ENCODE measurements at regions not wholly inside any gene's neighbourhood (a gene's known extent, or its start where the extent isn't known, plus 50 kb on each side); places are given as distances from the start of the nearest gene placed in this dataset.

- Mint-ChIP-seq H3K36me3 (ENCODE audit: low read depth) (no peaks in the 10 kb centered on the region), H3K27me3 (ENCODE audit: low read depth) (no peaks in the 10 kb centered on the region), H3K4me1 (ENCODE audit: low read depth) (no peaks in the 10 kb centered on the region), H3K4me3 (no peak overlapping the region), H3K9me3 (ENCODE audit: insufficient read depth) (no peaks in the 10 kb centered on the region), H3K27ac (no peak overlapping the region)
- DNase-seq (no peak), ATAC-seq (no peak)
- ChIA-PET CTCF (no interaction called here), POLR2A (no interaction called here)
Observed at GRCh38 chr12:20967756-20968155, 157.3 kb downstream of the SLCO1B3 start.

DNA sequence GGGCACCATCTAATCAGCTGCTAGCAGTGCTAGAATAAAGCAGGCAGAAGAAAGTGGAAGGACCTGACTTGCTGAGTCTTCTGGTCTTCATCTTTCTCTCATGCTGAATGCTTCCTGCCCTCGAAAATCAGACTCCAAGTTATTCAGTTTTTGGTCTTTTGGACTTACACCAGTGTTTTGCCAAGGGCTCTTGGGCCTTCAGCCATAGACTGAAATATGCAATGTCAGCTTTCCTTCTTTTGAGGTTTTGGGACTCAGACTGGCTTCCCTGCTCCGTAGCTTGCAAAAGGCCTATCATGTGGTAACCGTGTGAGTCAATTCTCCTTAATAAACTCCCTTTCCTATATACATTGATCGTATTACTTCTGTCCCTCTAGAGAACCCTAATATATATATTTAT, 159.3 kb downstream of the SLCO1B3 start:
- H3K4me1 Mint-ChIP-seq (ENCODE audit: low read depth) = no peaks in the 10 kb centered on the region
- no peak overlapping the region for H3K27ac Mint-ChIP-seq
- ATAC-seq (no peak), DNase-seq (no peak)
- POLR2A ChIA-PET = no interaction called here
- no peaks in the 10 kb centered on the region for H3K36me3 Mint-ChIP-seq (ENCODE audit: low read depth)
- no peak overlapping the region for H3K4me3 Mint-ChIP-seq
- H3K9me3 Mint-ChIP-seq (ENCODE audit: insufficient read depth) = no peaks in the 10 kb centered on the region
- H3K27me3 Mint-ChIP-seq (ENCODE audit: low read depth) = no peaks in the 10 kb centered on the region
- CTCF ChIA-PET = interaction anchor here (1.1 kb wide), 1 partner anchor 19 kb away, joined by 3 read pairs; no protein-coding TSS in a partner anchor

DNA sequence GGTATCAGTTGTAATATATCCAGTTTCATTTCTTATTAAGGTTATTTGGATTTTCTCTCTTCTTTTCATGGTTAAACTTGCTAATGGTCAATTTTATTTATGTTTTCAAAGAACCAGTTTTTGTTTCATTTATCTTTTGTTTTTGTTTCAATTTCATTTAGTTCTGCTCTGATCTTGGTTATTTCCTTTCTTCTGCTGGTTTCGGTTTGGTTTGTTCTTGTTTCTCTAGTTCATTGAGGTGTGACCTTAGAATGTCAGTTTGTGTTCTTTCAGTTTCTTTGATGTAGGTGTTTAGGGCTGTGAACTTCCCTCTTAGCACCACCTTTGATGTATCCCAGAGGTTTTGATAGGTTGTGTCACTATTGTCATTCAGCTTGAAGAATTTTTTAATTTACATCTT, 145.6 kb upstream of the SLCO1B1 start:
- Mint-ChIP-seq H3K27ac (no peak overlapping the region), H3K27me3 (ENCODE audit: low read depth) (no peaks in the 10 kb centered on the region), H3K36me3 (ENCODE audit: low read depth) (no peaks in the 10 kb centered on the region), H3K4me3 (no peak overlapping the region), H3K4me1 (ENCODE audit: low read depth) (peaks cover 9% of the 10 kb centered on the region), H3K9me3 (ENCODE audit: insufficient read depth) (peaks cover 18% of the 10 kb centered on the region)
- POLR2A ChIA-PET = no interaction called here
- ATAC-seq (no peak), DNase-seq (no peak)
- CTCF ChIA-PET = no interaction called here

DNA sequence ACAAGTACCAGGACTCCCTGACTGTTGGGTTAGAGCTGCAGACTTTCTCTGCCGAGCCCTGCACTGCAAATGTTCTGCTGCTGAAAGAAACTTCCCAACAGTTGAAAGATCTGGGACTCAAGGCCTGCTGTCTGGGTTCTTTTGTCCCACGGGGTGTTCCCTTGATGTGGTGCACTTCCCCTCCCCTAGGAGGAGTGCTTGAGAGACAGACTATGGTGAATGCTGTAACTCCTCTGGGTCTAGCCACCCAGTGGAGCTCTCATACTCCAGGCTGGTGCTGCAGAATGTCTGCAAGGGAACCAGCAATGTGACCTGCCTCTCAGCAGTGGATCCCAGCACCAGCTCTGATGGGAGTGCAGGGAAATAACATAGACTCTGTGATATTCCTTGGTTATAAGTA, 129.2 kb upstream of the SLCO1B1 start:
- ATAC-seq = no peak

GRCh38 chr12:21025656-21026055, 105.3 kb upstream of the SLCO1B1 start:
- no peak for DNase-seq
- H3K4me1 Mint-ChIP-seq (ENCODE audit: low read depth) = no peaks in the 10 kb centered on the region
- H3K36me3 Mint-ChIP-seq (ENCODE audit: low read depth) = no peaks in the 10 kb centered on the region
- H3K9me3 Mint-ChIP-seq (ENCODE audit: insufficient read depth) = no peaks in the 10 kb centered on the region
- ChIA-PET POLR2A (no interaction called here), CTCF (no interaction called here)
- no peak overlapping the region for H3K4me3 Mint-ChIP-seq
- H3K27me3 Mint-ChIP-seq (ENCODE audit: low read depth) = no peaks in the 10 kb centered on the region
- H3K27ac Mint-ChIP-seq = no peak overlapping the region
- no peak for ATAC-seq

More for the DNA sequence above, 129.2 kb upstream of the SLCO1B1 start:
- Mint-ChIP-seq H3K27me3 (ENCODE audit: low read depth) (no peaks in the 10 kb centered on the region), H3K27ac (no peak overlapping the region), H3K4me3 (no peak overlapping the region), H3K9me3 (ENCODE audit: insufficient read depth) (peaks cover 20% of the 10 kb centered on the region), H3K36me3 (ENCODE audit: low read depth) (no peaks in the 10 kb centered on the region), H3K4me1 (ENCODE audit: low read depth) (no peaks in the 10 kb centered on the region)
- ChIA-PET CTCF (no interaction called here), POLR2A (no interaction called here)
- no peak for DNase-seq

DNA sequence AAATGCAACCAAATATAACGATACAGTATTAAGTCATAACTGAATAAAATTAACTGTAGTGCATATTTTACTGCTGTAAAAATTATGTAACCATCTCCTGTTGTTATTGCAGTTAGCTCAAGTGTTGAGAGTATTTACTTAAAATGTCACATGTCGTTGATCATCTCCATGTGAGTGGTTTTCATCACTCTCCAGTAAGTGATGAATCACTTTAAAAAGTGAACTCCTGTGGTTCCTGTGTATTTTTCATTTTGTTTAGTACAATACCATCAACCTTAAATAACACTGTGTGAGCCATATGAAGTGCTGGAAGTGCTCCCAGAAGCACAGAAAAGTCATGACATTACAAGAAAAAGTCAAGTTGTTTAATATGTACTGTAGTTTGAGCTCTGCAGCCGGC, 104.7 kb upstream of the SLCO1B1 start:
- Mint-ChIP-seq H3K4me1 (ENCODE audit: low read depth) (no peaks in the 10 kb centered on the region), H3K4me3 (no peak overlapping the region), H3K36me3 (ENCODE audit: low read depth) (no peaks in the 10 kb centered on the region), H3K27me3 (ENCODE audit: low read depth) (no peaks in the 10 kb centered on the region), H3K9me3 (ENCODE audit: insufficient read depth) (no peaks in the 10 kb centered on the region), H3K27ac (no peak overlapping the region)
- ChIA-PET POLR2A (no interaction called here), CTCF (no interaction called here)
- ATAC-seq (no peak), DNase-seq (no peak)

DNA sequence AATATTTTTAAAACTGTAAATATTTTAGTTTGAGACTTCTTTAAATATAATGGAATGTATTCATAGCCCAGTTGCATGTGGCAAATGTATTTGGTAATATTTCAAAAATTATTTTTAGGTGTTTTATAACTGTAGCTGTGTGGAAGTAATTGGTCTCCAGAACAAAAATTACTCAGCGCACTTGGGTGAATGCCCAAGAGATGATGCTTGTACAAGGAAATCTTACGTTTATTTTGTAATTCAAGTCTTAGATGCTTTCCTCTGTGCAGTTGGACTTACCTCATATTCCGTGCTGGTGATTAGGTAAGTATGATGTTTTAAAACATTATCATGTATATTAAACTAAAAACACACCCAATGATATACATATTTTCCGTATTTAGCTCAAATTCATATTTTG, 76.7 kb upstream of the SLCO1B1 start:
- H3K27me3 Mint-ChIP-seq (ENCODE audit: low read depth) = no peaks in the 10 kb centered on the region
- H3K27ac Mint-ChIP-seq = no peak overlapping the region
- ChIA-PET CTCF (no interaction called here), POLR2A (no interaction called here)
- H3K4me1 Mint-ChIP-seq (ENCODE audit: low read depth) = no peaks in the 10 kb centered on the region
- DNase-seq (no peak), ATAC-seq (no peak)
- no peak overlapping the region for H3K4me3 Mint-ChIP-seq
- H3K9me3 Mint-ChIP-seq (ENCODE audit: insufficient read depth) = peaks cover 9% of the 10 kb centered on the region
- no peaks in the 10 kb centered on the region for H3K36me3 Mint-ChIP-seq (ENCODE audit: low read depth)

DNA sequence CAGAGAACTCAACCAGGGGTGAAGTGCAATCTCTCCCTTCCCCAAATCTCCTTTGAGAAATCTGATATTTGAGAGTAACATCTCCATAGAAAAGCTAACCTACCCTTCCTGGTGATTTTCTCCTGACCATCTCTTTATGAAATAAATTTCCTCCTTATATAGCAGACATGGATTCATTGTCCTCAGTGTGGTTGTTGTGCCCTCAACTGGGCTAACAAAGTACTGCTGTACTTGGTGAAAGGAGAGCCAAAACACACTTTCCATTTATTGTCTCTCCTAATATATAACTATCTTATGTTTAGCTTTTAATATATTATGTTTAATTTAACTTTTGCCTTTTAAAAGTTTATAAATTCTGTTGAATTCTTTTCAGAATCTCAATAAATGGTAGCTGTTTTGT, 65.1 kb upstream of the SLCO1B1 start:
- DNase-seq (no peak), ATAC-seq (no peak)
- Mint-ChIP-seq H3K4me1 (ENCODE audit: low read depth) (no peaks in the 10 kb centered on the region), H3K27me3 (ENCODE audit: low read depth) (no peaks in the 10 kb centered on the region), H3K36me3 (ENCODE audit: low read depth) (no peaks in the 10 kb centered on the region), H3K27ac (no peak overlapping the region), H3K4me3 (no peak overlapping the region), H3K9me3 (ENCODE audit: insufficient read depth) (peaks cover 5% of the 10 kb centered on the region)
- POLR2A ChIA-PET = interaction anchor here (0.6 kb wide), 1 partner anchor 471 kb away, joined by 3 read pairs; no protein-coding TSS in a partner anchor
- CTCF ChIA-PET = no interaction called here

DNA sequence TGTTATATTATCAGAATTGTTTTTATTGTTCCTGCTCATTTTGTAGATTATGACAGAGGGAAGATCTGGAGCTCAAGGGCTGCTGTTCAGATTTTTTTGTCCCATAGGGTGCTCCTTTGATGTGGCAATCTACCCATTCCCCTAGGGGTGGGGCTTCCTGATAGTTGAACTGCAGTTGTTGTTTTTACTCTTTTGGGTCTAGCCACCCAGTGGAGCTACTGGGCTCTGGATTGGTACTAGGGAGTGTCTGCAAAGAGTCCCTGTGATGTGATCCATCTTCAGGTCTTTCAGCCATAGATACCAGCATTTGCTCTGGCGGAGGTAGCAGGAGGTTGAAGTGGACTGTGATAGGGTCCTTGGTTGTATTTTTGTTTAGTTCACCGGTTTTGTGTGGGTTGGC, 57.9 kb upstream of the SLCO1B1 start:
- H3K4me3 Mint-ChIP-seq = no peak overlapping the region
- H3K27me3 Mint-ChIP-seq (ENCODE audit: low read depth) = no peaks in the 10 kb centered on the region
- no peaks in the 10 kb centered on the region for H3K9me3 Mint-ChIP-seq (ENCODE audit: insufficient read depth)
- ChIA-PET CTCF (no interaction called here), POLR2A (no interaction called here)
- no peaks in the 10 kb centered on the region for H3K4me1 Mint-ChIP-seq (ENCODE audit: low read depth)
- no peak overlapping the region for H3K27ac Mint-ChIP-seq
- ATAC-seq (no peak), DNase-seq (no peak)
- H3K36me3 Mint-ChIP-seq (ENCODE audit: low read depth) = no peaks in the 10 kb centered on the region

- H3K36me3 Mint-ChIP-seq (ENCODE audit: low read depth) = no peaks in the 10 kb centered on the region
- H3K4me3 Mint-ChIP-seq = no peak overlapping the region
- ChIA-PET POLR2A (no interaction called here), CTCF (no interaction called here)
- no peaks in the 10 kb centered on the region for H3K4me1 Mint-ChIP-seq (ENCODE audit: low read depth)
- ATAC-seq (no peak), DNase-seq (no peak)
- peaks cover 6% of the 10 kb centered on the region for H3K9me3 Mint-ChIP-seq (ENCODE audit: insufficient read depth)
- no peak overlapping the region for H3K27ac Mint-ChIP-seq
- no peaks in the 10 kb centered on the region for H3K27me3 Mint-ChIP-seq (ENCODE audit: low read depth)
Observed at GRCh38 chr12:21073822-21074460, 57.1 kb upstream of the SLCO1B1 start.
